Medulla oblongata (tissue), 1 donor: ENCODE measurements at regions not wholly inside any gene's neighbourhood (a gene's known extent, or its start where the extent isn't known, plus 50 kb on each side); places are given as distances from the start of the nearest gene placed in this dataset.
"Not testable (repeated sequence)": the region's sequence is repeated elsewhere in the genome, so short reads cannot be mapped to it uniquely, and the experiment has no call there.

Experiments used
- DNase-seq: peaks from one replicate; pipeline ENCODE4 v3.0.0-alpha.2; 2015; ENCODE audit errors: extremely low spot score

- DNase-seq: no peak
Measured at GRCh38 chr5:174987443-174988012, 263.1 kb downstream of the MSX2 start.

DNA sequence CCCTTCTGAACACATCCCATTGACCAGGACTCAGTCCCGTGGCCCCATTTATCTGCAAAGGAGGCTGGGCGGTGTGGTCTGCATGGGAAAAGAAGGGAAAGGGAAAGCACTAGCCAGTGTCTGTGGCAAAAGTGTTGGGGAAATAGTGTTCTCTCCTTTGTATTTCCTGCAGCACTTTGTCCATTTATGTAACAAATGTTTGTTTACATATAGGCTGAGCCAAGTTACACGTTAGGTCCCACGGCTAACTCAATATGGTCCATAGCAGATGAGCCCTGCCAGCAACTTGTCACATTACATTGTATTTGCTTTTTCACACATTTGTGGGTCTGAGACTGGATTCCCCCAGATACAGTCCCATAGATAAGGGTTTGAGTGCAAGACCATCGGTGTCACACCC lies 260.5 kb downstream of the MSX2 start:
- DNase-seq: no peak

DNA sequence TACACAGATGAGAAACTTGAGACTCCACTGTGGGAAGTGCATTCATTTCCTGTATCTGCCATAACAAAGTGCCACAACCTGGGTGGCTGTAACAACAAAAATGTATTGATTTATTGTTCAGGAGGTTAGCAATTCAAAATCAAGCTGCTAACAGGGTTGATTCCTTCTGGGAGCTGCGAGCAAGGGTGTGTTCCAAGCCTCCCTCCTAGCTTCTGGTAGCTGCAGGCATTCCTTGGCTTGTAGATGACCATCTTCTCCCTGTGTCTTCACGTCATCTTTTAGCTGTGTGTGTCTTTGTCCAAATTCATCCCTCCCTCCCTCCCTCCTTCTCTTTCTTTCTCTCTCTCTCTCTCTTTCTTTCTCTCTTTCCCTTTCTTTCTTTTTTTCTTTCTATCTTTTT lies 258.1 kb downstream of the MSX2 start:
- no peak for DNase-seq

- no peak for DNase-seq
Measured at GRCh38 chr5:174981416-174981815, 257.0 kb downstream of the MSX2 start.

DNA sequence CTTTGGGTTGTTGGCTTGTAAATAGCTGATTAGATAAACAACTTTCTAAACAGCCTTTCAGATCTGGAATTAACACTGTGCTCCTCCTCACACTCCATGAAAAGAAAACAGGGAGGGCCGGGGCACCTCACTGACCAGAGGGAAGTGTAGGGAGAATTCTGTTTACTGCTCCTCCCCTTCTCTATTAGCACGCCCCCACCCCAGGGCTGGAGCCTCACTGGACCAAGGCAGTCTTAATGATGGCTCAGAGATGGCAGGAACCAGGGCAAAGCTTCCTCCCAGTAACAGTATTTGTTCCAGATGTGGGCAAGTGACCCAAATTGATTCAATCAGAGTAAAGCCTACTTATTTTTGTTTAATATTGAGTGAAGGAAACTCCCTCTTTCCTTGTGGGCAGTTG lies 256.6 kb downstream of the MSX2 start:
- DNase-seq: no peak

GRCh38 chr5:174972291-174972690 lies 247.9 kb downstream of the MSX2 start:
- no peak for DNase-seq

DNA sequence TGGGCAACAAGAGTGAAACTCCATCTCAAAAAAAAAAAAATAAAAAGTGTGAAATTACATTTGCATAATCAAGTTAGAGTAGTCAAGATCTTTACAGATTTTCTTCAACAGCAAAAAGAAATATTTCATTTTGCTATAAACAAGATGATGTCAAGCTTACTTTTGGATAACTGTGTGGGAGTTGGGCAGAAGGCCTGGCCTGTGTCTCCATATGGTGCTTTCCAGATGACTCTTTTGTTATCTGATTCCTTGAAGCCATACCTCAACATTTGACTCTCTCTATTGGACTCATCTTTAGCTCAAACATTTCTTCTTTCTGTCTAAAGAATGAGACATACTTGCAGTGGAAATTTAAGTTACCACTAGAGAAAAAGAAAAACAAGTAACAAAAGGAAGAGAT lies 246.8 kb downstream of the MSX2 start:
- no peak for DNase-seq

DNA sequence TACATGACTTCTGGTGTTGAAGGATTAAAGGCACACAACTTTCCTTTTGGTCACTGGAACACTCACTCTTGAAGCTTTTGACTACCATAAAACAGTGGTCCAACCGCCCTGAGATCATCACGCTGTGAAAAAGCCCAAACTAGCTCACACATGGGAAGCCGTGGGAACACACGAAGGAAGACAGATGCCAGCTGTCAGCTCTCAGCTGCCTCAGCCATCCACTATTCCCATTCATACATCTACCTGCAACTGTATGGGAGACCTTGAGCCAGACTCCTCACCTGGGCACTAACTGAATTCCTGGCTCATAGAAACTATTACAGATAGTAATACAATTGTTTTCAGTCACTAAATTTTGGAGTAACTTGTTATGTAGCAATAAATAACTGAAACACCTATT lies 246.1 kb downstream of the MSX2 start:
- DNase-seq: no peak

DNA sequence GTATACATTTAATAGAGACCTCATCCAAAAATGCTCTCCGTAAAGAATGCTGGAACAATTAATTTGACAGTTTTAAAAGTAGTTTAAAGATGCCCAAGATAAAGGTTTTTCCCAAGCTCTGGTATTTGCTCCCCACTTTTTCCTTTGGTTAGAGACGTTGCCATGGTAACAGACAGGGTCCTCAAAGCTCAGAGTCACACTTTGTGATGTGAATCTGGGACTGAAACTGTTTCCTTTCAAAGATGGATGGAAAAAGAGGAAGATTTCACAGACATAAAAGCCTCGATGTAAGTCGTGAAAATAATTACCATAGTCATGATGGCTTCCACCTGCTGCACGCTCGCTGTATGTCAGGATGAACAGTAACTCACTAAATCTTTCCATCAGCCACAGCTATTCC lies 229.5 kb downstream of the MSX2 start:
- no peak for DNase-seq

GRCh38 chr5:174951151-174951780 lies 226.9 kb downstream of the MSX2 start:
- peak; percentile 93 for DNase-seq

GRCh38 chr5:174947548-174947947 lies 223.2 kb downstream of the MSX2 start:
- no peak for DNase-seq

DNA sequence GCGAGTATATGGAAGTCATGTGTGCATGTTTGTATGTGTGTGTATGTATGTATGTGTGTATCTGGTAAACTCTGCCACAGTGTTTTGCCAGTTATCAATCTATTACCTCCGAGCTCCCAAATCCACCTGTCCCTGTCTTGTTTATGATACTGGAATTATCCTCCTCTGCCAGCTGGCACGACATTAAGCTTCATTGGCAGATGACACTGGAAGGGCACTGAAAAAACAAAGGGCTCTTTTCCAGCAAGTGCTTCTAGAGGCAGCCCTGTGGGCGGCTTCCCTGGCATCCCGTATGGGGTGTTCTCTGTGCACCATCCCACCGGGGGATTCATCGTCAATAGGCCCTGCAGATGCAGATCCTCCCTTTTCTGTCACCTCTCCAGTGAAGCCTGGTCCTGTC lies 221.5 kb downstream of the MSX2 start:
- no peak for DNase-seq

- no peak for DNase-seq
Measured at GRCh38 chr5:174943785-174944184, 219.4 kb downstream of the MSX2 start.

- DNase-seq: not testable (repeated sequence)
Measured at GRCh38 chr5:174943002-174943401, 218.6 kb downstream of the MSX2 start.

- no peak for DNase-seq
Measured at GRCh38 chr5:174937201-174938123, 213.1 kb downstream of the MSX2 start.

DNA sequence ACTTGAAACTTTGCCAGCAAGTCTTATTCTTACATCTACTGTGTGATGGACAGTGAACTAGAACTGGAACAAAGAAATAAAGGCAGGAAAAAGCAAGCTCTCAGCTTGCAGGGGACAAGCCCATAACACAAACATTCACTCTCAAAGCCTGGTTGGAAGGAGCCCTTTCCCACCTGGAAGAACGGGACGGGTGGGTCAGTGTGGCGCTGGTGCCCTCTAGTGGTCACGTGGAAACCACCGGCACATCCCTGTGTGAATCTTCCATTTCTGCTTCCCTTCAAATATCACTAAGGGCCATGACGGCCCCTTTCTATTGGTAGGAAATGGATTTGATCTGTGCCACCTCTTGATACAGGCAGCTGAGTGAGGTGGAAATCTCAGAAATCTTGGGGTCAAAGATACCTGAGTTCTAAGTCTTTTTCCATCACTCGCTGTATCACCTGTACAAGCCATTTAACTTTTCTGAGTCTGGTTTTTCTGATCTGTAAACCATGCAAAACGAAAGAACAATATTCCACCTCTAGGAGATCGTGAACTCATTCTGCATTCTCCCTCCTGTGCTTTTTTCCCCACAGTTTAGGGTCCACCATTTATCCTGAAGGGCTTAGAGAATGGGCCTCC lies 211.6 kb downstream of the MSX2 start:
- DNase-seq: peak; percentile 79

DNA sequence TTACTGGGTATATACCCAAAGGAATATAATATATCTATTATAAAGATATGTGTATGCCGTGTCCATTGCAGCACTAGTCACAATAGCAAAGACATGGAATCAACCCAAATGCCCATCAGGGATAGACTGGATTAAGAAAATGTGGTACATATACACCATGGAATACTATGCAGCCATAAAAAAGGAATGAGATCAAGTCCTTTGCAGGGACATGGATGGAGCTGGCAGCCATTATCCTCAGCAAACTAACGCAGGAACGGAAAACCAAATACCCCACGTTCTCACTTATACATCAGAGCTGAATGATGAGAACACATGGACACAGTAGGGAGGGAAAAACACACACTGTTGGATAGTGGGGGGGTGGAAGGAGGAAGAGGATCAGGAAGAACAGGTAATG lies 206.7 kb downstream of the MSX2 start:
- DNase-seq: not testable (repeated sequence)

- DNase-seq: peak; percentile 49
Measured at GRCh38 chr5:174925586-174925985, 201.2 kb downstream of the MSX2 start.

- no peak for DNase-seq
Measured at GRCh38 chr5:174922955-174923354, 198.6 kb downstream of the MSX2 start.

GRCh38 chr5:174920906-174921550 lies 196.6 kb downstream of the MSX2 start:
- DNase-seq: no peak

- DNase-seq: no peak
Measured at GRCh38 chr5:174919351-174919750, 195.0 kb downstream of the MSX2 start.

GRCh38 chr5:174918655-174919054 lies 194.3 kb downstream of the MSX2 start:
- DNase-seq: no peak
